ENCODE measurements at regions not wholly inside any gene's neighbourhood (a gene's known extent, or its start where the extent isn't known, plus 50 kb on each side); places are given as distances from the start of the nearest gene placed in this dataset.

GRCh38 chr10:30778769-30779168, 149.2 kb upstream of the LYZL2 start (continued):
- TF ChIP-seq, protein P1, sequence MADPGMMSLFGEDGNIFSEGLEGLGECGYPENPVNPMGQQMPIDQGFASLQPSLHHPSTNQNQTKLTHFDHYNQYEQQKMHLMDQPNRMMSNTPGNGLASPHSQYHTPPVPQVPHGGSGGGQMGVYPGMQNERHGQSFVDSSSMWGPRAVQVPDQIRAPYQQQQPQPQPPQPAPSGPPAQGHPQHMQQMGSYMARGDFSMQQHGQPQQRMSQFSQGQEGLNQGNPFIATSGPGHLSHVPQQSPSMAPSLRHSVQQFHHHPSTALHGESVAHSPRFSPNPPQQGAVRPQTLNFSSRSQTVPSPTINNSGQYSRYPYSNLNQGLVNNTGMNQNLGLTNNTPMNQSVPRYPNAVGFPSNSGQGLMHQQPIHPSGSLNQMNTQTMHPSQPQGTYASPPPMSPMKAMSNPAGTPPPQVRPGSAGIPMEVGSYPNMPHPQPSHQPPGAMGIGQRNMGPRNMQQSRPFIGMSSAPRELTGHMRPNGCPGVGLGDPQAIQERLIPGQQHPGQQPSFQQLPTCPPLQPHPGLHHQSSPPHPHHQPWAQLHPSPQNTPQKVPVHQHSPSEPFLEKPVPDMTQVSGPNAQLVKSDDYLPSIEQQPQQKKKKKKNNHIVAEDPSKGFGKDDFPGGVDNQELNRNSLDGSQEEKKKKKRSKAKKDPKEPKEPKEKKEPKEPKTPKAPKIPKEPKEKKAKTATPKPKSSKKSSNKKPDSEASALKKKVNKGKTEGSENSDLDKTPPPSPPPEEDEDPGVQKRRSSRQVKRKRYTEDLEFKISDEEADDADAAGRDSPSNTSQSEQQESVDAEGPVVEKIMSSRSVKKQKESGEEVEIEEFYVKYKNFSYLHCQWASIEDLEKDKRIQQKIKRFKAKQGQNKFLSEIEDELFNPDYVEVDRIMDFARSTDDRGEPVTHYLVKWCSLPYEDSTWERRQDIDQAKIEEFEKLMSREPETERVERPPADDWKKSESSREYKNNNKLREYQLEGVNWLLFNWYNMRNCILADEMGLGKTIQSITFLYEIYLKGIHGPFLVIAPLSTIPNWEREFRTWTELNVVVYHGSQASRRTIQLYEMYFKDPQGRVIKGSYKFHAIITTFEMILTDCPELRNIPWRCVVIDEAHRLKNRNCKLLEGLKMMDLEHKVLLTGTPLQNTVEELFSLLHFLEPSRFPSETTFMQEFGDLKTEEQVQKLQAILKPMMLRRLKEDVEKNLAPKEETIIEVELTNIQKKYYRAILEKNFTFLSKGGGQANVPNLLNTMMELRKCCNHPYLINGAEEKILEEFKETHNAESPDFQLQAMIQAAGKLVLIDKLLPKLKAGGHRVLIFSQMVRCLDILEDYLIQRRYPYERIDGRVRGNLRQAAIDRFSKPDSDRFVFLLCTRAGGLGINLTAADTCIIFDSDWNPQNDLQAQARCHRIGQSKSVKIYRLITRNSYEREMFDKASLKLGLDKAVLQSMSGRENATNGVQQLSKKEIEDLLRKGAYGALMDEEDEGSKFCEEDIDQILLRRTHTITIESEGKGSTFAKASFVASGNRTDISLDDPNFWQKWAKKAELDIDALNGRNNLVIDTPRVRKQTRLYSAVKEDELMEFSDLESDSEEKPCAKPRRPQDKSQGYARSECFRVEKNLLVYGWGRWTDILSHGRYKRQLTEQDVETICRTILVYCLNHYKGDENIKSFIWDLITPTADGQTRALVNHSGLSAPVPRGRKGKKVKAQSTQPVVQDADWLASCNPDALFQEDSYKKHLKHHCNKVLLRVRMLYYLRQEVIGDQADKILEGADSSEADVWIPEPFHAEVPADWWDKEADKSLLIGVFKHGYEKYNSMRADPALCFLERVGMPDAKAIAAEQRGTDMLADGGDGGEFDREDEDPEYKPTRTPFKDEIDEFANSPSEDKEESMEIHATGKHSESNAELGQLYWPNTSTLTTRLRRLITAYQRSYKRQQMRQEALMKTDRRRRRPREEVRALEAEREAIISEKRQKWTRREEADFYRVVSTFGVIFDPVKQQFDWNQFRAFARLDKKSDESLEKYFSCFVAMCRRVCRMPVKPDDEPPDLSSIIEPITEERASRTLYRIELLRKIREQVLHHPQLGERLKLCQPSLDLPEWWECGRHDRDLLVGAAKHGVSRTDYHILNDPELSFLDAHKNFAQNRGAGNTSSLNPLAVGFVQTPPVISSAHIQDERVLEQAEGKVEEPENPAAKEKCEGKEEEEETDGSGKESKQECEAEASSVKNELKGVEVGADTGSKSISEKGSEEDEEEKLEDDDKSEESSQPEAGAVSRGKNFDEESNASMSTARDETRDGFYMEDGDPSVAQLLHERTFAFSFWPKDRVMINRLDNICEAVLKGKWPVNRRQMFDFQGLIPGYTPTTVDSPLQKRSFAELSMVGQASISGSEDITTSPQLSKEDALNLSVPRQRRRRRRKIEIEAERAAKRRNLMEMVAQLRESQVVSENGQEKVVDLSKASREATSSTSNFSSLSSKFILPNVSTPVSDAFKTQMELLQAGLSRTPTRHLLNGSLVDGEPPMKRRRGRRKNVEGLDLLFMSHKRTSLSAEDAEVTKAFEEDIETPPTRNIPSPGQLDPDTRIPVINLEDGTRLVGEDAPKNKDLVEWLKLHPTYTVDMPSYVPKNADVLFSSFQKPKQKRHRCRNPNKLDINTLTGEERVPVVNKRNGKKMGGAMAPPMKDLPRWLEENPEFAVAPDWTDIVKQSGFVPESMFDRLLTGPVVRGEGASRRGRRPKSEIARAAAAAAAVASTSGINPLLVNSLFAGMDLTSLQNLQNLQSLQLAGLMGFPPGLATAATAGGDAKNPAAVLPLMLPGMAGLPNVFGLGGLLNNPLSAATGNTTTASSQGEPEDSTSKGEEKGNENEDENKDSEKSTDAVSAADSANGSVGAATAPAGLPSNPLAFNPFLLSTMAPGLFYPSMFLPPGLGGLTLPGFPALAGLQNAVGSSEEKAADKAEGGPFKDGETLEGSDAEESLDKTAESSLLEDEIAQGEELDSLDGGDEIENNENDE (IDR thresholded peaks at IDR 0.05; ENCODE audit: insufficient replicate concordance, low read length) = no peak
- TF ChIP-seq SAP30 (IDR thresholded peaks at IDR 0.05; ENCODE audit: insufficient read depth, insufficient replicate concordance, low read length) (no peak), POU5F1 (IDR thresholded peaks at IDR 0.05; ENCODE audit: low read depth, low read length) (no peak), CREB1 (IDR thresholded peaks at IDR 0.05) (no peak), HDAC2 (IDR thresholded peaks at IDR 0.05; ENCODE audit: borderline replicate concordance in 1 of 2, low read depth in 2 of 2, low read length in 2 of 2) (no peak), SP4 (IDR thresholded peaks at IDR 0.05; ENCODE audit: low read length) (no peak), CEBPB (IDR thresholded peaks at IDR 0.05; ENCODE audit: low read depth, low read length) (no peak)
- TF ChIP-seq, protein P2, sequence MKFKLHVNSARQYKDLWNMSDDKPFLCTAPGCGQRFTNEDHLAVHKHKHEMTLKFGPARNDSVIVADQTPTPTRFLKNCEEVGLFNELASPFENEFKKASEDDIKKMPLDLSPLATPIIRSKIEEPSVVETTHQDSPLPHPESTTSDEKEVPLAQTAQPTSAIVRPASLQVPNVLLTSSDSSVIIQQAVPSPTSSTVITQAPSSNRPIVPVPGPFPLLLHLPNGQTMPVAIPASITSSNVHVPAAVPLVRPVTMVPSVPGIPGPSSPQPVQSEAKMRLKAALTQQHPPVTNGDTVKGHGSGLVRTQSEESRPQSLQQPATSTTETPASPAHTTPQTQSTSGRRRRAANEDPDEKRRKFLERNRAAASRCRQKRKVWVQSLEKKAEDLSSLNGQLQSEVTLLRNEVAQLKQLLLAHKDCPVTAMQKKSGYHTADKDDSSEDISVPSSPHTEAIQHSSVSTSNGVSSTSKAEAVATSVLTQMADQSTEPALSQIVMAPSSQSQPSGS (IDR thresholded peaks at IDR 0.05; ENCODE audit: low read length) = no peak

Measured in H1 (cell line).